K562 (cell line): ENCODE measurements at regions not wholly inside any gene's neighbourhood (a gene's known extent, or its start where the extent isn't known, plus 50 kb on each side); places are given as distances from the start of the nearest gene placed in this dataset.
"Not testable (repeated sequence)": the region's sequence is repeated elsewhere in the genome, so short reads cannot be mapped to it uniquely, and the experiment has no call there.

ENCODE experiments used
- ATAC-seq: fragments of 200-7000 bp; cut with Tn5 transposase; 3 replicates; pipeline ENCODE4 v1.9.1; 2020; ENCODE audit warnings: moderate library complexity
- BruUV-seq: library from RNA; stranded (reverse); fragments of 400-500 nt; replicated peaks from 2 replicates; lab custom pipeline; 2021; lab: Mats Ljungman, UMichigan
- CTCF ChIA-PET: fragments of 300-600 bp; formaldehyde crosslinking; extraction: SDS; loops from one replicate; lab custom pipeline; 2021; ENCODE audit warnings: low intra/inter-chr PET ratio; lab: Yijun Ruan, JAX
- POLR2A ChIA-PET: fragments of 300-600, 350-650 bp; sonication (Branson Sonifier 250); formaldehyde crosslinking; extraction: SDS; loops from one replicate; lab custom pipeline; 2021; ENCODE audit warnings: antibody characterized with exemption, inconsistent platforms; lab: Yijun Ruan, JAX
- DNase-seq, 4 experiments: peaks; one replicate each; pipeline versions ENCODE4 v3.0.0 to v3.0.0-alpha.2; 2011 to 2018; ENCODE audit warnings: low spot score in 3 of 4, mixed read lengths in 3 of 4; ENCODE audit errors: extremely low read depth in 1 of 4
- FAIRE-seq: peaks from 2 replicates; lab custom pipeline; 2011; peaks lifted over from hg19 to GRCh38; lab: Jason Lieb, UNC
- H2AFZ ChIP-seq: 2 replicates; pipeline ENCODE4 v1.6.0; 2011; ENCODE audit warnings: low read depth, low read length, control low read depth, inconsistent platforms
- H3K27ac ChIP-seq: fragments of 200-600 bp; 3 replicates; pipeline ENCODE4 v1.8.0; 2011; ENCODE audit warnings: low read depth, mild to moderate bottlenecking, control low read depth, inconsistent platforms, low read length, moderate library complexity, mixed read lengths; ENCODE audit errors: extremely low read depth
- H3K27me3 ChIP-seq, 2 experiments: fragments of 300-600 bp in 1 of 2; 2 replicates in 1 of 2; 3 replicates in 1 of 2; pipeline versions ENCODE4 v1.6.0 to v1.8.0; 2011; ENCODE audit warnings: inconsistent platforms in 2 of 2, low read length in 2 of 2, mild to moderate bottlenecking in 1 of 2, mixed read lengths in 1 of 2, moderate library complexity in 1 of 2; ENCODE audit not compliant: control insufficient read depth in 2 of 2, insufficient read depth in 2 of 2
- H3K36me3 ChIP-seq: fragments of 300-600 bp; 3 replicates; pipeline ENCODE4 v1.8.0; 2011; ENCODE audit warnings: mild to moderate bottlenecking, low read length, inconsistent platforms; ENCODE audit not compliant: control insufficient read depth, insufficient read depth
- H3K4me1 ChIP-seq, 2 experiments: fragments of 200-600 bp in 1 of 2; replicated peaks in 1 of 2; 2 replicates in 1 of 2; 3 replicates in 1 of 2; pipeline versions ENCODE4 v1.5.1 to v1.8.0; 2011; ENCODE audit warnings: inconsistent platforms in 2 of 2, low read length in 2 of 2, mild to moderate bottlenecking in 1 of 2, mixed read lengths in 1 of 2, moderate library complexity in 1 of 2; ENCODE audit not compliant: control insufficient read depth in 2 of 2, insufficient read depth in 2 of 2
- H3K4me2 ChIP-seq: 2 replicates; pipeline ENCODE4 v1.6.1; 2011; ENCODE audit warnings: low read length, control low read depth, inconsistent platforms, mixed read lengths; ENCODE audit not compliant: insufficient read depth
- H3K4me3 ChIP-seq: fragments of 200-600 bp; sonication (generic), shearing (Covaris generic); 2 replicates; pipeline ENCODE4 v1.5.1; 2016; ENCODE audit warnings: control low read depth, inconsistent platforms
- H3K79me2 ChIP-seq: fragments of 200-600 bp; 3 replicates; pipeline ENCODE4 v1.8.0; 2011; ENCODE audit warnings: low read length, inconsistent platforms; ENCODE audit not compliant: control insufficient read depth, insufficient read depth
- H3K9ac ChIP-seq, 2 experiments: 2 replicates each; pipeline versions ENCODE4 v1.6.0 to v1.6.1; 2011; ENCODE audit warnings: low read depth in 2 of 2, low read length in 2 of 2, control low read depth in 1 of 2, inconsistent platforms in 1 of 2, mild to moderate bottlenecking in 1 of 2, mixed read lengths in 1 of 2; ENCODE audit not compliant: insufficient read depth in 1 of 2
- H3K9me1 ChIP-seq: one replicate; pipeline ENCODE4 v1.6.0; 2011; ENCODE audit warnings: inconsistent platforms, mild to moderate bottlenecking, low read length, moderate library complexity; ENCODE audit not compliant: control insufficient read depth, insufficient read depth
- H3K9me3 ChIP-seq: replicated peaks from 2 replicates; pipeline ENCODE4 v1.5.1; 2011; ENCODE audit warnings: low read depth, low read length, inconsistent platforms; ENCODE audit not compliant: control insufficient read depth, insufficient read depth
- H4K20me1 ChIP-seq: replicated peaks from 2 replicates; pipeline ENCODE4 v1.6.1; 2011; ENCODE audit warnings: low read length, inconsistent platforms, mixed read lengths; ENCODE audit not compliant: control insufficient read depth, insufficient read depth
- ATF1 ChIP-seq, 2 experiments: fragments of 450-650 bp in 1 of 2; IDR thresholded peaks; 2 replicates each; pipeline ENCODE4 v1.6.1; 2016; ENCODE audit warnings: missing compliant biosample characterization in 1 of 2, missing genetic modification characterization in 1 of 2
- ATF4 ChIP-seq: fragments of 450-650 bp; formaldehyde crosslinking; IDR thresholded peaks from 2 replicates; pipeline ENCODE4 v1.4.0; 2022; ENCODE audit warnings: mild to moderate bottlenecking, moderate library complexity
- L3MBTL2 ChIP-seq: fragments of 450-650 bp; IDR thresholded peaks from 2 replicates; pipeline ENCODE4 v1.6.1; 2016; ENCODE audit warnings: mild to moderate bottlenecking, moderate library complexity
- NR2C2 ChIP-seq, 2 experiments: fragments of 200-800 bp in 1 of 2; sonication (Bioruptor generic) in 1 of 2; sonication (generic) in 1 of 2; formaldehyde crosslinking in 1 of 2; IDR thresholded peaks; 2 replicates each; pipeline versions ENCODE4 v1.6.1 to v1.8.0; 2016 to 2022; ENCODE audit warnings: mild to moderate bottlenecking in 1 of 2, missing compliant biosample characterization in 1 of 2, missing genetic modification characterization in 1 of 2, missing genetic modification reagents in 1 of 2
- NRF1 ChIP-seq, 2 experiments: fragments of 450-650 bp; IDR thresholded peaks in 1 of 2; conservative IDR thresholded peaks in 1 of 2; 2 replicates each; pipeline ENCODE4 v1.6.1; 2014; ENCODE audit warnings: mild to moderate bottlenecking in 2 of 2
- PKNOX1 ChIP-seq: fragments of 450-650 bp; IDR thresholded peaks from 2 replicates; pipeline ENCODE4 v1.6.1; 2016
- POLR2A ChIP-seq: fragments of 450-650 bp; conservative IDR thresholded peaks from 2 replicates; pipeline ENCODE4 v1.6.1; 2016
- RBFOX2 ChIP-seq: fragments of 200-400 bp; formaldehyde crosslinking; IDR thresholded peaks from 2 replicates; pipeline ENCODE4 v1.6.1; 2017; ENCODE audit warnings: low read depth, mild to moderate bottlenecking, low read length, moderate library complexity
- YY1 ChIP-seq, 3 experiments: IDR thresholded peaks; 2 replicates each; pipeline ENCODE4 v1.6.1; 2011; ENCODE audit warnings: low read length in 2 of 3, mild to moderate bottlenecking in 2 of 3, moderate library complexity in 2 of 3, borderline replicate concordance in 1 of 3, control low read depth in 1 of 3, low read depth in 1 of 3; ENCODE audit not compliant: insufficient read depth in 3 of 3, insufficient replicate concordance in 2 of 3, control insufficient read depth in 1 of 3, insufficient read length in 1 of 3; ENCODE audit errors: extremely low read depth in 1 of 3
- ZNF384 ChIP-seq: IDR thresholded peaks from 2 replicates; pipeline ENCODE4 v1.6.1; 2012; ENCODE audit warnings: low read depth, low read length, improper control_type of control experiment
- WGBS: fragments of 100-300 bp; shearing (Covaris generic); methylation state at CpG from one replicate; pipeline ENCODE4 v1.1.6; 2016; ENCODE audit warnings: low coverage, mixed read lengths; ENCODE audit not compliant: insufficient coverage; ENCODE audit errors: missing lambda C conversion rate; 5-methylcytosine and 5-hydroxymethylcytosine counted together
- in situ Hi-C: fragments of 300-500 bp; cut with MboI; formaldehyde crosslinking; loops from 4 replicates; pipeline ENCODE4 v1.15.0; 2018; ENCODE audit warnings: inconsistent platforms, mixed read lengths
- intact Hi-C: fragments of 100-400 bp; cut with micrococcal nuclease; formaldehyde crosslinking; loops from 2 replicates; pipeline ENCODE4 v1.14.2; 2022

- H3K79me2 ChIP-seq; H3K36me3 ChIP-seq; in situ Hi-C loops; intact Hi-C loops; H3K9me1 ChIP-seq; FAIRE-seq; H3K4me1 ChIP-seq; CTCF ChIA-PET; BruUV-seq; H4K20me1 ChIP-seq; H3K9me3 ChIP-seq; H3K27me3 ChIP-seq; TF ChIP-seq NR2C2, ATF1 (CRISPR knock-in tag; IDR thresholded peaks at IDR 0.05): not testable (repeated sequence)
- WGBS: 0% methylated on average over 8 of the region's 26 CpGs
- POLR2A ChIA-PET: interaction anchor here (1.4 kb wide), 1 partner anchor 34 kb away, joined by 3 read pairs; no protein-coding TSS in a partner anchor
- Histone ChIP-seq H2AFZ (peak overlapping the region; percentile 79), H3K9ac (0 out of 4 replicates have a peak overlapping the region, but pooled peaks of 1 of the 2 experiments have one; percentile 66), H3K27ac (0 out of 3 replicates have a peak overlapping the region, but pooled peaks have one; percentile 24), H3K4me3 (peak overlapping the region; percentile 34; the same call in 1 of the 2 replicates), H3K4me2 (peak overlapping the region; percentile 29)
- peak in 1 of 4 experiments; percentile 17 for DNase-seq
- peak; percentile 66 for ATAC-seq
- TF ChIP-seq RBFOX2 (0 out of 2 replicates have a peak, but pooled peaks have one; percentile 24), NR2C2 (tag; IDR thresholded peaks at IDR 0.05) (0 out of 2 replicates have a peak, but pooled peaks have one; percentile 14), L3MBTL2 (0 out of 2 replicates have a peak, but pooled peaks have one; percentile 21), NRF1 (conservative IDR thresholded peaks at IDR 0.05 in 1 of 2, IDR thresholded peaks at IDR 0.05 in 1 of 2) (0 out of 4 replicates have a peak, but pooled peaks of 1 of the 2 experiments have one; percentile 19), POLR2A (peak; percentile 36; the same call in 1 of the 2 replicates), ZNF384 (0 out of 2 replicates have a peak, but pooled peaks have one; percentile 16), YY1 (IDR thresholded peaks at IDR 0.05; ENCODE audit: borderline replicate concordance in 1 of 3, control insufficient read depth in 1 of 3, extremely low read depth in 1 of 3, insufficient read depth in 3 of 3, insufficient read length in 1 of 3, insufficient replicate concordance in 2 of 3, low read depth in 1 of 3, low read length in 2 of 3) (peak in 1 of 3 experiments; percentile 44), PKNOX1 (peak; percentile 68), ATF1 (tag; IDR thresholded peaks at IDR 0.05) (peak; percentile 59), ATF4 (CRISPR knock-in tag) (0 out of 2 replicates have a peak, but pooled peaks have one; percentile 6)
Observed at GRCh38 chr3:4253072-4253832, 49.9 kb upstream of the SETMAR start.
